Fibroblast of skin of right quadriceps (primary cell): ENCODE measurements at regions not wholly inside any gene's neighbourhood (a gene's known extent, or its start where the extent isn't known, plus 50 kb on each side); places are given as distances from the start of the nearest gene placed in this dataset.

Experiments used
- DNase-seq: peaks from one replicate; pipeline ENCODE4 v3.0.0-alpha.2; 2013

GRCh38 chr10:105855791-105856190 lies 1214.7 kb downstream of the SORCS3 start:
- DNase-seq = no peak

- no peak for DNase-seq
Measured at GRCh38 chr10:105844676-105845570, 1203.8 kb downstream of the SORCS3 start.

- DNase-seq = no peak
Measured at GRCh38 chr10:105844241-105844640, 1203.2 kb downstream of the SORCS3 start.

GRCh38 chr10:105843786-105844185 lies 1202.7 kb downstream of the SORCS3 start:
- no peak for DNase-seq

- peak; percentile 32 for DNase-seq
Measured at GRCh38 chr10:105840288-105840770, 1199.2 kb downstream of the SORCS3 start.

GRCh38 chr10:105838392-105838791 lies 1197.3 kb downstream of the SORCS3 start:
- no peak for DNase-seq

- peak; percentile 4 for DNase-seq
Measured at GRCh38 chr10:105837951-105838350, 1196.9 kb downstream of the SORCS3 start.

- peak; percentile 28 for DNase-seq
Measured at GRCh38 chr10:105834261-105835059, 1193.4 kb downstream of the SORCS3 start.

GRCh38 chr10:105827133-105827532 lies 1186.0 kb downstream of the SORCS3 start:
- DNase-seq = no peak

- no peak for DNase-seq
Measured at GRCh38 chr10:105807935-105808587, 1167.0 kb downstream of the SORCS3 start.

GRCh38 chr10:105803206-105803605 lies 1162.1 kb downstream of the SORCS3 start:
- no peak for DNase-seq

GRCh38 chr10:105800641-105801040 lies 1159.6 kb downstream of the SORCS3 start:
- no peak for DNase-seq

- no peak for DNase-seq
Measured at GRCh38 chr10:105798328-105798889, 1157.3 kb downstream of the SORCS3 start.

GRCh38 chr10:105797234-105797890 lies 1156.3 kb downstream of the SORCS3 start:
- DNase-seq = peak; percentile 34

GRCh38 chr10:105793071-105793470 lies 1152.0 kb downstream of the SORCS3 start:
- peak; percentile 7 for DNase-seq

GRCh38 chr10:105785721-105786120 lies 1144.6 kb downstream of the SORCS3 start:
- no peak for DNase-seq

- DNase-seq = no peak
Measured at GRCh38 chr10:105783936-105784483, 1142.9 kb downstream of the SORCS3 start.

GRCh38 chr10:105774881-105775280 lies 1133.8 kb downstream of the SORCS3 start:
- DNase-seq = no peak

GRCh38 chr10:105774351-105774750 lies 1133.3 kb downstream of the SORCS3 start:
- no peak for DNase-seq

GRCh38 chr10:105770524-105771212 lies 1129.6 kb downstream of the SORCS3 start:
- no peak for DNase-seq
